T-cell (primary cell): ENCODE measurements at regions not wholly inside any gene's neighbourhood (a gene's known extent, or its start where the extent isn't known, plus 50 kb on each side); places are given as distances from the start of the nearest gene placed in this dataset.

Experiments used
- ATAC-seq, 4 experiments: fragments of 200-7000 bp in 3 of 4; fragments of 150-1000 bp in 1 of 4; cut with Tn5 transposase; replicated peaks in 1 of 4; 1 replicate in 3 of 4; 2 replicates in 1 of 4; pipeline ENCODE4 v1.10.0; 2021; ENCODE audit warnings: moderate library complexity in 3 of 4, mild to moderate bottlenecking in 2 of 4, moderate number of reproducible peaks in 1 of 4
- CTCF ChIA-PET, 2 donors: fragments of 300-600 bp; sonication (Branson Sonifier 250); formaldehyde crosslinking; loops; one replicate each; lab custom pipeline; 2022; ENCODE audit warnings: antibody characterized with exemption in 2 of 2; lab: Charles Lee
- POLR2A ChIA-PET, 2 donors: fragments of 300-600 bp; sonication (Branson Sonifier 250); formaldehyde crosslinking; loops; one replicate each; lab custom pipeline; 2022; ENCODE audit warnings: antibody characterized with exemption in 2 of 2; lab: Charles Lee
- DNase-seq, 35 experiments: peaks; one replicate each; pipeline versions ENCODE4 v3.0.0 to v3.0.0-alpha.2; 2013 to 2023
- H3K27ac ChIP-seq: one replicate; pipeline ENCODE4 v1.5.1; 2013; ENCODE audit warnings: low read length
- H3K27me3 ChIP-seq, 2 experiments: replicated peaks in 1 of 2; 1 replicate in 1 of 2; 2 replicates in 1 of 2; pipeline versions ENCODE4 v1.6.1 to v1.7.0; 2013; ENCODE audit warnings: low read length in 1 of 2, mixed read lengths in 1 of 2; ENCODE audit not compliant: control insufficient read depth in 2 of 2, insufficient read depth in 2 of 2; ENCODE audit errors: extremely low read depth in 1 of 2
- H3K36me3 ChIP-seq, 2 donors: 1 replicate in 1 of 2; 2 replicates in 1 of 2; pipeline versions ENCODE4 v1.6.1 to v1.7.0; 2013; ENCODE audit warnings: low read length in 1 of 2; ENCODE audit not compliant: control insufficient read depth in 2 of 2, insufficient read depth in 1 of 2; ENCODE audit errors: extremely low read depth in 1 of 2
- H3K4me1 ChIP-seq, 2 experiments: 1 replicate in 1 of 2; 2 replicates in 1 of 2; pipeline versions ENCODE4 v1.6.1 to v1.7.0; 2013; ENCODE audit warnings: low read length in 2 of 2, mixed read lengths in 1 of 2; ENCODE audit not compliant: insufficient read depth in 2 of 2, control insufficient read depth in 1 of 2; ENCODE audit errors: extremely low read depth in 1 of 2
- H3K4me3 ChIP-seq, 2 donors: 1 replicate in 1 of 2; 2 replicates in 1 of 2; pipeline versions ENCODE4 v1.5.1 to v1.7.0; 2013; ENCODE audit warnings: mild to moderate bottlenecking in 2 of 2, low read length in 1 of 2, moderate library complexity in 1 of 2; ENCODE audit not compliant: control insufficient read depth in 1 of 2; ENCODE audit errors: extremely low read depth in 1 of 2
- H3K9me3 ChIP-seq: 2 replicates; pipeline ENCODE4 v1.7.0; 2013
- H3K27ac Mint-ChIP-seq, 2 donors: one replicate each; pipeline ENCODE4 v1.8.0; 2020 to 2021; ENCODE audit warnings: mild to moderate bottlenecking in 2 of 2, mixed read lengths in 2 of 2
- H3K27me3 Mint-ChIP-seq, 2 donors: one replicate each; pipeline ENCODE4 v1.8.0; 2021 to 2022; ENCODE audit warnings: mixed read lengths in 2 of 2
- H3K36me3 Mint-ChIP-seq: one replicate; pipeline ENCODE4 v1.8.0; 2021; ENCODE audit warnings: mixed read lengths
- H3K4me1 Mint-ChIP-seq, 3 donors: one replicate each; pipeline ENCODE4 v1.8.0; 2020 to 2022; ENCODE audit warnings: mixed read lengths in 3 of 3, mild to moderate bottlenecking in 1 of 3
- H3K4me3 Mint-ChIP-seq, 3 donors: one replicate each; pipeline ENCODE4 v1.8.0; 2020 to 2022; ENCODE audit warnings: mild to moderate bottlenecking in 3 of 3, mixed read lengths in 3 of 3, moderate library complexity in 3 of 3
- H3K9me3 Mint-ChIP-seq, 3 donors: one replicate each; pipeline ENCODE4 v1.8.0; 2020 to 2022; ENCODE audit warnings: mixed read lengths in 3 of 3
- WGBS: methylation state at CpG from one replicate; pipeline ENCODE4 v1.1.5; 2013; ENCODE audit warnings: missing lambda C conversion rate; ENCODE audit not compliant: insufficient coverage; 5-methylcytosine and 5-hydroxymethylcytosine counted together

- no peaks in the 10 kb centered on the region for H3K4me1 ChIP-seq
- H3K27ac Mint-ChIP-seq: no peak overlapping the region
Measured at GRCh38 chr10:131678171-131678570, 222.6 kb upstream of the PPP2R2D start.

DNA sequence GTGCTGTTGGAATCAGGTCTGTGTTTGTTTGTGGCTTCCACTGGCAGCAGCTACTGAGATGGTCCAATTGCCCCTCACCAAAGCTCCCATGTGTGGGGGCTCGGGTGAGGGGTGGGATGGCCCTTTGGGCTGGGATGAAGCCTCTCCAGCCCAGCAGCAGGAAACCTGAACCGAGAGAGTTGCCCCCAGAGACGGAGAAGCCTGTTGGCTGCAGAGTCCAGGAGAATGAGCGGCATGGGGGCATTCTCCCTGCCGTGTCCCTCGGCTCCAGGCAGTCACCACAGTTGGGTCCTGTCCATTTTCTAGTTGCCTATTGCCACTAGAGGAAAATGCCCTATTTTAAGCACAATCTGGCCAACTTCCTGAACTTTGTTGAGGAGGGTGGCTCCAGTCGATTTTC is 222.2 kb upstream of the PPP2R2D start:
- Mint-ChIP-seq H3K4me3 (no peak overlapping the region), H3K27ac (no peak overlapping the region), H3K9me3 (peaks cover 0 to 4% (median 0%) of the 10 kb centered on the region in 3 donors), H3K27me3 (peaks cover 3 to 4% of the 10 kb centered on the region in 2 donors), H3K4me1 (no peaks in the 10 kb centered on the region), H3K36me3 (no peaks in the 10 kb centered on the region)
- POLR2A ChIA-PET: no interaction called here
- H3K27me3 ChIP-seq: peaks cover 0 to 26% of the 10 kb centered on the region in 2 experiments
- no peaks in the 10 kb centered on the region for H3K36me3 ChIP-seq
- no peak overlapping the region for H3K4me3 ChIP-seq
- no peaks in the 10 kb centered on the region for H3K4me1 ChIP-seq
- CTCF ChIA-PET: no interaction called here
- no peaks in the 10 kb centered on the region for H3K9me3 ChIP-seq
- ATAC-seq (no peak), DNase-seq (no peak)
- H3K27ac ChIP-seq: no peak overlapping the region
- 79% methylated on average over 3 of the region's 7 CpGs for WGBS

More at GRCh38 chr10:131678171-131678570, 222.6 kb upstream of the PPP2R2D start:
- H3K4me3 ChIP-seq: no peak overlapping the region
- H3K9me3 ChIP-seq: no peaks in the 10 kb centered on the region
- ChIA-PET POLR2A (no interaction called here), CTCF (no interaction called here)
- H3K36me3 ChIP-seq: no peaks in the 10 kb centered on the region
- Mint-ChIP-seq H3K27me3 (peaks cover 3 to 4% of the 10 kb centered on the region in 2 donors), H3K36me3 (no peaks in the 10 kb centered on the region), H3K4me3 (no peak overlapping the region), H3K9me3 (peaks cover 0 to 4% (median 0%) of the 10 kb centered on the region in 3 donors), H3K4me1 (no peaks in the 10 kb centered on the region)
- no peak overlapping the region for H3K27ac ChIP-seq
- ATAC-seq (no peak), DNase-seq (no peak)
- WGBS: 81% methylated on average over 12 of the region's 18 CpGs
- H3K27me3 ChIP-seq: peaks cover 0 to 22% of the 10 kb centered on the region in 2 experiments

DNA sequence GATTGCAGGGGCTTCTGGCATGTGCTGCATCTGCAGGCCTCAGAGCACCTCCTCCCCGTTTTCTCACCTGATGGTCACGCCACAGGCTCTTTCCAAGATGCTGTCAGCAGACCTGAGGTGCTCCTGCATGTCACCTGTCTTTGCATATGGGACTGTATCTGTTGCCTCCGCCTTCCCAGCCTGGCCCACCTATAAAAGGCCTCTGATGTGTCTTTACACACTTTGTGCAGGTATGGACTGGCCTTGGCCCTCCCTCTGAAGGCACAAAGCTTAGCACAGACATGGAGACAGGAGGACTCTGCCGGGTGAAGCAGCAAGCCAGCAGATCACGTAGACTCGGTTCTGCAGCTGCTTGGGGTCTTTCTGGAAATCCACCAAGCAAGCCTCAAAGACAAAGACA is 220.9 kb upstream of the PPP2R2D start:
- Histone ChIP-seq H3K9me3 (no peaks in the 10 kb centered on the region), H3K4me3 (no peak overlapping the region), H3K4me1 (no peaks in the 10 kb centered on the region), H3K27me3 (peaks cover 0 to 32% of the 10 kb centered on the region in 2 experiments), H3K36me3 (no peaks in the 10 kb centered on the region), H3K27ac (no peak overlapping the region)
- no peak overlapping the region for H3K4me3 Mint-ChIP-seq
- H3K27me3 Mint-ChIP-seq: peaks cover 3 to 4% of the 10 kb centered on the region in 2 donors
- H3K27ac Mint-ChIP-seq: no peak overlapping the region
- H3K4me1 Mint-ChIP-seq: no peaks in the 10 kb centered on the region
- DNase-seq (no peak), ATAC-seq (no peak)
- H3K36me3 Mint-ChIP-seq: no peaks in the 10 kb centered on the region
- H3K9me3 Mint-ChIP-seq: no peaks in the 10 kb centered on the region
- POLR2A ChIA-PET: no interaction called here
- WGBS: 63% methylated on average over 6 of the region's 6 CpGs
- CTCF ChIA-PET: no interaction called here

GRCh38 chr10:131681122-131681521 is 219.7 kb upstream of the PPP2R2D start:
- Histone ChIP-seq H3K4me1 (no peaks in the 10 kb centered on the region), H3K9me3 (no peaks in the 10 kb centered on the region), H3K27me3 (peaks cover 0 to 30% of the 10 kb centered on the region in 2 experiments), H3K36me3 (no peaks in the 10 kb centered on the region), H3K27ac (no peak overlapping the region), H3K4me3 (no peak overlapping the region)
- Mint-ChIP-seq H3K36me3 (no peaks in the 10 kb centered on the region), H3K9me3 (no peaks in the 10 kb centered on the region), H3K4me3 (no peak overlapping the region), H3K27me3 (peaks cover 3 to 4% of the 10 kb centered on the region in 2 donors), H3K4me1 (no peaks in the 10 kb centered on the region), H3K27ac (no peak overlapping the region)
- whole genome bisulfite sequencing: 57% methylated on average over 4 of the region's 7 CpGs
- POLR2A ChIA-PET: interaction anchor here in 1 of 2 donors (0.6 kb wide), 1 partner anchor 12 kb away, joined by 4 read pairs; no protein-coding TSS in a partner anchor
- CTCF ChIA-PET: no interaction called here
- ATAC-seq (no peak), DNase-seq (no peak)

GRCh38 chr10:131681656-131682055 is 219.2 kb upstream of the PPP2R2D start:
- POLR2A ChIA-PET: no interaction called here
- 77% methylated on average over 12 of the region's 12 CpGs for WGBS
- H3K27me3 Mint-ChIP-seq: peaks cover 3 to 4% of the 10 kb centered on the region in 2 donors

GRCh38 chr10:131682271-131682962 is 218.4 kb upstream of the PPP2R2D start:
- WGBS: 83% methylated on average over 15 of the region's 20 CpGs
- no peak for ATAC-seq
- Histone ChIP-seq H3K27me3 (peaks cover 0 to 28% of the 10 kb centered on the region in 2 experiments), H3K4me1 (no peaks in the 10 kb centered on the region), H3K36me3 (no peaks in the 10 kb centered on the region), H3K27ac (no peak overlapping the region), H3K4me3 (no peak overlapping the region), H3K9me3 (no peaks in the 10 kb centered on the region)
- H3K36me3 Mint-ChIP-seq: no peaks in the 10 kb centered on the region
- H3K4me3 Mint-ChIP-seq: no peak overlapping the region
- DNase-seq: no peak
- H3K4me1 Mint-ChIP-seq: no peaks in the 10 kb centered on the region
- ChIA-PET CTCF (no interaction called here), POLR2A (no interaction called here)
- H3K27me3 Mint-ChIP-seq: peaks cover 3 to 4% of the 10 kb centered on the region in 2 donors
- H3K27ac Mint-ChIP-seq: no peak overlapping the region
- no peaks in the 10 kb centered on the region for H3K9me3 Mint-ChIP-seq

More at GRCh38 chr10:131681656-131682055, 219.2 kb upstream of the PPP2R2D start:
- ATAC-seq (no peak), DNase-seq (no peak)
- peaks cover 0 to 30% of the 10 kb centered on the region in 2 experiments for H3K27me3 ChIP-seq
- Mint-ChIP-seq H3K4me1 (no peaks in the 10 kb centered on the region), H3K27ac (no peak overlapping the region), H3K36me3 (no peaks in the 10 kb centered on the region), H3K4me3 (no peak overlapping the region), H3K9me3 (no peaks in the 10 kb centered on the region)
- no peak overlapping the region for H3K27ac ChIP-seq
- CTCF ChIA-PET: no interaction called here
- no peaks in the 10 kb centered on the region for H3K4me1 ChIP-seq
- no peaks in the 10 kb centered on the region for H3K36me3 ChIP-seq
- no peaks in the 10 kb centered on the region for H3K9me3 ChIP-seq
- no peak overlapping the region for H3K4me3 ChIP-seq
